Keratinocyte (primary cell): ENCODE measurements at regions not wholly inside any gene's neighbourhood (a gene's known extent, or its start where the extent isn't known, plus 50 kb on each side); places are given as distances from the start of the nearest gene placed in this dataset.

ENCODE experiments used
- DNase-seq: peaks from one replicate; pipeline ENCODE4 v3.0.0-alpha.2; 2011; ENCODE audit warnings: low read depth, missing footprints, low spot score
- FAIRE-seq: peaks from 2 replicates; lab custom pipeline; 2011; peaks lifted over from hg19 to GRCh38; lab: Jason Lieb, UNC
- H2AFZ ChIP-seq: 2 replicates; pipeline ENCODE4 v1.6.0; 2012; ENCODE audit warnings: low read length, control low read depth, inconsistent platforms; ENCODE audit not compliant: control insufficient read depth
- H3K27ac ChIP-seq: 2 replicates; pipeline ENCODE4 v1.5.1; 2011; ENCODE audit warnings: low read length; ENCODE audit not compliant: control insufficient read depth, insufficient read depth
- H3K27me3 ChIP-seq: 3 replicates; pipeline ENCODE4 v1.6.0; 2011; ENCODE audit warnings: low read length; ENCODE audit not compliant: control insufficient read depth, insufficient read depth; ENCODE audit errors: extremely low read depth
- H3K36me3 ChIP-seq, 2 experiments: 2 replicates in 1 of 2; 3 replicates in 1 of 2; pipeline ENCODE4 v1.5.1; 2011; ENCODE audit warnings: low read length in 2 of 2, mild to moderate bottlenecking in 1 of 2; ENCODE audit not compliant: control insufficient read depth in 2 of 2, insufficient read depth in 2 of 2; ENCODE audit errors: extremely low read depth in 1 of 2
- H3K4me1 ChIP-seq: 3 replicates; pipeline ENCODE4 v1.5.1; 2011; ENCODE audit warnings: low read length; ENCODE audit not compliant: control insufficient read depth, insufficient read depth; ENCODE audit errors: extremely low read depth
- H3K4me2 ChIP-seq: 3 replicates; pipeline ENCODE4 v1.6.0; 2011; ENCODE audit warnings: low read depth, low read length; ENCODE audit not compliant: control insufficient read depth, insufficient read depth; ENCODE audit errors: extremely low read depth
- H3K4me3 ChIP-seq, 3 experiments: fragments of 200-600 bp in 1 of 3; sonication (generic) in 1 of 3; 2 replicates in 2 of 3; 3 replicates in 1 of 3; pipeline ENCODE4 v1.5.1; 2011 to 2016; ENCODE audit warnings: low read length in 3 of 3, mild to moderate bottlenecking in 3 of 3, control low read depth in 2 of 3, inconsistent platforms in 1 of 3, low read depth in 1 of 3, mixed read lengths in 1 of 3, mixed run types in 1 of 3, moderate library complexity in 1 of 3; ENCODE audit not compliant: control insufficient read depth in 2 of 3, insufficient read depth in 2 of 3; ENCODE audit errors: extremely low read depth in 1 of 3
- H3K79me2 ChIP-seq: 2 replicates; pipeline ENCODE4 v1.6.0; 2012; ENCODE audit warnings: low read length; ENCODE audit not compliant: control insufficient read depth, insufficient read depth
- H3K9ac ChIP-seq: 3 replicates; pipeline ENCODE4 v1.6.0; 2011; ENCODE audit warnings: low read length; ENCODE audit not compliant: control insufficient read depth, insufficient read depth; ENCODE audit errors: extremely low read depth
- H3K9me1 ChIP-seq: 3 replicates; pipeline ENCODE4 v1.6.0; 2011; ENCODE audit warnings: low read length; ENCODE audit not compliant: control insufficient read depth, insufficient read depth; ENCODE audit errors: extremely low read depth
- H3K9me3 ChIP-seq: 2 replicates; pipeline ENCODE4 v1.5.1; 2012; ENCODE audit warnings: low read depth, low read length; ENCODE audit not compliant: control insufficient read depth
- H4K20me1 ChIP-seq: 3 replicates; pipeline ENCODE4 v1.6.0; 2011; ENCODE audit warnings: low read length; ENCODE audit not compliant: control insufficient read depth, insufficient read depth; ENCODE audit errors: extremely low read depth
- CTCF ChIP-seq, 3 experiments: IDR thresholded peaks in 1 of 3; conservative IDR thresholded peaks in 1 of 3; optimal IDR thresholded peaks in 1 of 3; 2 replicates in 2 of 3; 3 replicates in 1 of 3; pipeline versions ENCODE3 to v1.5.1; 2011; ENCODE audit warnings: low read length in 3 of 3, mild to moderate bottlenecking in 3 of 3, moderate library complexity in 2 of 3, control low read depth in 1 of 3, inconsistent platforms in 1 of 3; ENCODE audit not compliant: insufficient read depth in 2 of 3; ENCODE audit errors: extremely low read depth in 1 of 3
- EZH2 ChIP-seq: IDR thresholded peaks from one replicate; pipeline ENCODE4 v1.6.1; 2012; ENCODE audit warnings: inconsistent platforms, mild to moderate bottlenecking, low read length, moderate library complexity
- dilution Hi-C: fragments of 300-500 bp; cut with MboI; formaldehyde crosslinking; loops from one replicate; pipeline ENCODE4 v1.7.0; 2020; ENCODE audit warnings: low sequenced_read_pairs; ENCODE audit not compliant: extremely low pct_ligation_motif_present

GRCh38 chr2:39609917-39610316 lies 55.8 kb upstream of the TMEM178A start:
- H3K9ac ChIP-seq: no peak overlapping the region
- no peak overlapping the region for H3K4me2 ChIP-seq
- dilution Hi-C loops: no loop called here
- H3K4me1 ChIP-seq: no peaks in the 10 kb centered on the region
- no peak overlapping the region for H2AFZ ChIP-seq
- H3K79me2 ChIP-seq: no peaks in the 10 kb centered on the region
- TF ChIP-seq EZH2: no peak
- no peak for DNase-seq
- H4K20me1 ChIP-seq: no peaks in the 10 kb centered on the region
- no peaks in the 10 kb centered on the region for H3K9me1 ChIP-seq
- no peaks in the 10 kb centered on the region for H3K9me3 ChIP-seq
- peaks cover 13% of the 10 kb centered on the region for H3K27me3 ChIP-seq
- no peak overlapping the region for H3K4me3 ChIP-seq
- H3K27ac ChIP-seq: no peak overlapping the region
- no peaks in the 10 kb centered on the region for H3K36me3 ChIP-seq
- FAIRE-seq: no peak

GRCh38 chr2:39615675-39616074 lies 50.0 kb upstream of the TMEM178A start:
- no peak for FAIRE-seq
- Histone ChIP-seq H3K9me3 (no peaks in the 10 kb centered on the region), H3K27me3 (peaks cover 19% of the 10 kb centered on the region), H3K36me3 (no peaks in the 10 kb centered on the region), H3K9ac (no peak overlapping the region), H3K79me2 (no peaks in the 10 kb centered on the region), H3K4me2 (no peak overlapping the region), H2AFZ (no peak overlapping the region), H3K27ac (no peak overlapping the region), H3K4me1 (peaks cover 6% of the 10 kb centered on the region), H4K20me1 (no peaks in the 10 kb centered on the region), H3K4me3 (no peak overlapping the region), H3K9me1 (no peaks in the 10 kb centered on the region)
- no peak for TF ChIP-seq EZH2
- no peak for TF ChIP-seq CTCF (optimal IDR thresholded peaks at IDR 0.05 in 1 of 3, IDR thresholded peaks at IDR 0.05 in 1 of 3, conservative IDR thresholded peaks at IDR 0.05 in 1 of 3; ENCODE audit: extremely low read depth in 1 of 3, insufficient read depth in 2 of 3, low read length in 3 of 3)
- dilution Hi-C loops: no loop called here
- DNase-seq: no peak
